ENCODE measurements at regions not wholly inside any gene's neighbourhood (a gene's known extent, or its start where the extent isn't known, plus 50 kb on each side); places are given as distances from the start of the nearest gene placed in this dataset.

DNA sequence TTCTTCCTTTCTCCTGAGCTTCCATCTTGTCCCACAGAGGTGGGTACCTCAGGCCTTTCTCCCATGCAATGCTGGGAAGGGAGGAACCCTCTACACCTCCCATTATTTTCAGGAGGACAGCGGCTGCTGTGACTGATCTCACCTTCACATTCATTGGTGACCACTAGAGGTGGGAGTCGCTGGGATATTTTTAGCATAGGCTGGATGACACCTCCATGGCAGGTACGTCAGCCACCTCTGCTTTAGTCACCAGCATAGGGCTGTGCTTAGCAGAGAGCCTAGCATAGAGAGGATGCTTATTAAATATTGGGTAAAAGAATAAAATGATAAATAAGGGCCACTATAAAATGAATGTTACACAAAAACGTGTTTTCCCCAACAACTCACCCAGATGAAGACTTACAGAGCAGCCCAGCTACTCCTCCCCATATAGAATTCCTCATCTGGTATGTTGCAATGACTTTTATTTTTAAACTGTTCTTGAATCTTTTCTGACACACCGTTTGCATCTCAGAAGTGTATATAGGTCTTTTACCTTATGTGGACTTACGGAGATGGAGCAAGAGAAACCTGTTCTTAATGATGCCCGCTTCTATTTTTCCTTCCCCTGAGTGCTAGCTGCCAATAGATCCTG lies 60.9 kb upstream of the SORBS2 start:
- TF ChIP-seq, protein P1, sequence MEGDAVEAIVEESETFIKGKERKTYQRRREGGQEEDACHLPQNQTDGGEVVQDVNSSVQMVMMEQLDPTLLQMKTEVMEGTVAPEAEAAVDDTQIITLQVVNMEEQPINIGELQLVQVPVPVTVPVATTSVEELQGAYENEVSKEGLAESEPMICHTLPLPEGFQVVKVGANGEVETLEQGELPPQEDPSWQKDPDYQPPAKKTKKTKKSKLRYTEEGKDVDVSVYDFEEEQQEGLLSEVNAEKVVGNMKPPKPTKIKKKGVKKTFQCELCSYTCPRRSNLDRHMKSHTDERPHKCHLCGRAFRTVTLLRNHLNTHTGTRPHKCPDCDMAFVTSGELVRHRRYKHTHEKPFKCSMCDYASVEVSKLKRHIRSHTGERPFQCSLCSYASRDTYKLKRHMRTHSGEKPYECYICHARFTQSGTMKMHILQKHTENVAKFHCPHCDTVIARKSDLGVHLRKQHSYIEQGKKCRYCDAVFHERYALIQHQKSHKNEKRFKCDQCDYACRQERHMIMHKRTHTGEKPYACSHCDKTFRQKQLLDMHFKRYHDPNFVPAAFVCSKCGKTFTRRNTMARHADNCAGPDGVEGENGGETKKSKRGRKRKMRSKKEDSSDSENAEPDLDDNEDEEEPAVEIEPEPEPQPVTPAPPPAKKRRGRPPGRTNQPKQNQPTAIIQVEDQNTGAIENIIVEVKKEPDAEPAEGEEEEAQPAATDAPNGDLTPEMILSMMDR (IDR thresholded peaks at IDR 0.05): no peak
- TF ChIP-seq EZH2 (IDR thresholded peaks at IDR 0.05): no peak

Measured in neural progenitor cell (in vitro differentiated cells).